Breast epithelium (tissue), 4 donors: ENCODE measurements at regions not wholly inside any gene's neighbourhood (a gene's known extent, or its start where the extent isn't known, plus 50 kb on each side); places are given as distances from the start of the nearest gene placed in this dataset.
"Not testable (repeated sequence)": the region's sequence is repeated elsewhere in the genome, so short reads cannot be mapped to it uniquely, and the experiment has no call there.

ENCODE experiments used
- DNase-seq, 2 donors: peaks; one replicate each; pipeline ENCODE4 v3.0.0-alpha.2; 2019; ENCODE audit warnings: low spot score in 2 of 2
- H3K27ac ChIP-seq, 2 donors: fragments of 200-600 bp; sonication (generic) in 1 of 2; one replicate each; pipeline ENCODE4 v1.5.1; 2016 to 2019; ENCODE audit warnings: mild to moderate bottlenecking in 1 of 2
- H3K27me3 ChIP-seq, 2 donors: fragments of 200-600 bp; sonication (generic) in 1 of 2; one replicate each; pipeline versions ENCODE4 v1.5.1 to v1.6.0; 2017 to 2019; ENCODE audit warnings: control low read depth in 1 of 2, mild to moderate bottlenecking in 1 of 2
- H3K36me3 ChIP-seq: fragments of 200-600 bp; one replicate; pipeline ENCODE4 v1.5.1; 2019
- H3K4me1 ChIP-seq, 2 donors: fragments of 200-600 bp; sonication (generic); one replicate each; pipeline ENCODE4 v1.5.1; 2016 to 2019; ENCODE audit warnings: control low read depth in 1 of 2
- H3K4me3 ChIP-seq, 3 donors: fragments of 200-600 bp; sonication (generic); 1 replicate in 2 of 3; 2 replicates in 1 of 3; pipeline ENCODE4 v1.5.1; 2016 to 2019; ENCODE audit warnings: mild to moderate bottlenecking in 3 of 3, moderate library complexity in 2 of 3
- H3K9me3 ChIP-seq, 2 donors: fragments of 200-600 bp; sonication (generic) in 1 of 2; one replicate each; pipeline ENCODE4 v1.5.1; 2016 to 2019; ENCODE audit warnings: control low read depth in 1 of 2
- CTCF ChIP-seq, 3 donors: fragments of 450-650 bp; IDR thresholded peaks; one replicate each; pipeline ENCODE4 v1.5.1; 2016 to 2017; ENCODE audit warnings: antibody characterized with exemption in 3 of 3, mild to moderate bottlenecking in 3 of 3, moderate library complexity in 3 of 3
- POLR2A ChIP-seq: fragments of 450-650 bp; IDR thresholded peaks from one replicate; pipeline ENCODE4 v1.6.1; 2016; ENCODE audit warnings: antibody characterized with exemption, mild to moderate bottlenecking, moderate library complexity
- POLR2AphosphoS5 ChIP-seq, 3 donors: sonication (generic); formaldehyde crosslinking; IDR thresholded peaks; one replicate each; pipeline ENCODE4 v1.6.1; 2017; ENCODE audit warnings: antibody characterized with exemption in 3 of 3
- intact Hi-C: fragments of 100-400 bp; cut with DNase I; formaldehyde crosslinking; loops from one replicate; pipeline ENCODE4 v1.15.1; 2023; ENCODE audit warnings: low total_unique reads

GRCh38 chr6:163738725-163739407 lies 324.3 kb downstream of the QKI start:
- no peaks in the 10 kb centered on the region for H3K36me3 ChIP-seq
- H3K4me1 ChIP-seq = no peaks in the 10 kb centered on the region
- intact Hi-C loops = no loop called here
- TF ChIP-seq POLR2AphosphoS5 (IDR thresholded peaks at IDR 0.05) (no peak), CTCF (IDR thresholded peaks at IDR 0.05) (no peak), POLR2A (no peak)
- DNase-seq = no peak
- no peaks in the 10 kb centered on the region for H3K27me3 ChIP-seq
- no peak overlapping the region for H3K4me3 ChIP-seq
- no peaks in the 10 kb centered on the region for H3K9me3 ChIP-seq
- H3K27ac ChIP-seq = no peak overlapping the region

DNA sequence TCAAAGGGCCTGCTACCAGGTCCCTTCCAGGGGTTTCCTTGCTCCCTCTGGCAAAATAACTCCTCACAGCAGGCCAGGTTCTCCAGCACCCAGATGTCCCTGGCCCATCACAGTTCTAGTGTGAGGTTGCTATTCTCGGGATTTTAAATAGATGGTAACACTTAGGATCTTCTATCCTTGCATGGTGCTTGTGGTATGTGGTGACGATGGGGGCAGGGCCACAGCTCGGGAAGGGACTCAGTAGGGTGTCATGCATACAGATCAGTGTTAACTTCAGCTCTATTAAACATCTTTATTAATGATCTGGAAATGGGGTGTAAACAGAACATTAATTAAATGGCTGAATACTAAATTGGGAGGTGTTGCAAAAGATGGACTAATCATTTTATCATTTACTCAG lies 323.8 kb downstream of the QKI start:
- intact Hi-C loops = no loop called here
- Histone ChIP-seq H3K36me3 (no peaks in the 10 kb centered on the region), H3K27ac (no peak overlapping the region), H3K4me1 (no peaks in the 10 kb centered on the region), H3K9me3 (no peaks in the 10 kb centered on the region), H3K4me3 (no peak overlapping the region), H3K27me3 (no peaks in the 10 kb centered on the region)
- DNase-seq = no peak
- no peak for TF ChIP-seq POLR2AphosphoS5 (IDR thresholded peaks at IDR 0.05)
- TF ChIP-seq CTCF (IDR thresholded peaks at IDR 0.05) = no peak
- TF ChIP-seq POLR2A = no peak

DNA sequence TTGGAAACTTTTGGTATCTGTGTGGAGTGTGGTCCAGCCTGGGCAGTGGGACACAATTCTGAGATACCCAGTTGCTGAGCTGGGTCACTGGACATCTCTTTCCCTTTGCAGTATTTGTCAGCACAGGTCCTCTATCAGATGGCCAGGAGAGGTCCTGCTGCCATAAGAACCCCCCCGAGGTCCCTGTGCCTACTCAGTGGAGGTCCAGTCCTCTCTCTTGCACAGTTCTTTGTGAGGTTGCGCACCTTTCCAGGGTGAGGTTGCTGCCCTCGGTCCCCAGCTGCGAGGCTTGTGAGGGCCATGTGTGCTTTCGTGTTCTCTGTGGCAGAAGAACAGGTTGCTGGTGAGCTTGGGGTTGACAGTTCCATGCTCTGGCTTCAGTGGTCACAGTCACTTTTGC lies 320.6 kb downstream of the QKI start:
- TF ChIP-seq POLR2A = no peak
- TF ChIP-seq CTCF (IDR thresholded peaks at IDR 0.05) = no peak
- TF ChIP-seq POLR2AphosphoS5 (IDR thresholded peaks at IDR 0.05) = no peak
- no peak overlapping the region for H3K27ac ChIP-seq
- no peaks in the 10 kb centered on the region for H3K9me3 ChIP-seq
- no peaks in the 10 kb centered on the region for H3K4me1 ChIP-seq
- no peak for DNase-seq
- no peaks in the 10 kb centered on the region for H3K36me3 ChIP-seq
- H3K27me3 ChIP-seq = no peaks in the 10 kb centered on the region
- intact Hi-C loops = no loop called here
- H3K4me3 ChIP-seq = no peak overlapping the region

DNA sequence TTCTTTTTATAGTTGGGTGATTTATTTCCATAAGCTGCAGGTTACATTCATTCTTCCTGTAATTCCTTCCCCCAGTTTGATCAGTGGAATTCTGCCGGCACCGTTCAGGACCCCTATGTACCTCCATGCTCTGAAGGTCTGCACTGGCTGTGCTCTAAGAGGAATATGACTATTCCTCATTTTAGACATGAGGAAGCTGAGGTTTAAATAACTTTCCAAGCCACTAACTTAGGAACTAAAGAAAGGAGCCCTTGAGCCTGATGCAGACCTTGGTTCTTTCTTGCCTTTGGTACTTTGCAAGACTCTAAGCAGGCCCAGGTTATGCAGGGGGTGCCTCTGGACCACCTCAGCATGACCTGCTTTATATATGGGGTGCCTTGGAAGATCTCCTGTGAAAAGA lies 318.5 kb downstream of the QKI start:
- intact Hi-C loops = no loop called here
- no peak for TF ChIP-seq CTCF (IDR thresholded peaks at IDR 0.05)
- TF ChIP-seq POLR2AphosphoS5 (IDR thresholded peaks at IDR 0.05) = no peak
- TF ChIP-seq POLR2A = no peak
- H3K27ac ChIP-seq = no peak overlapping the region
- H3K4me1 ChIP-seq = no peaks in the 10 kb centered on the region
- no peak for DNase-seq
- H3K4me3 ChIP-seq = no peak overlapping the region
- H3K9me3 ChIP-seq = no peaks in the 10 kb centered on the region
- H3K27me3 ChIP-seq = no peaks in the 10 kb centered on the region
- no peaks in the 10 kb centered on the region for H3K36me3 ChIP-seq

GRCh38 chr6:163732479-163732878 lies 318.0 kb downstream of the QKI start:
- Histone ChIP-seq H3K9me3 (no peaks in the 10 kb centered on the region), H3K4me1 (no peaks in the 10 kb centered on the region), H3K36me3 (no peaks in the 10 kb centered on the region), H3K4me3 (no peak overlapping the region), H3K27me3 (no peaks in the 10 kb centered on the region), H3K27ac (no peak overlapping the region)
- intact Hi-C loops = no loop called here
- no peak for TF ChIP-seq POLR2A
- TF ChIP-seq POLR2AphosphoS5 (IDR thresholded peaks at IDR 0.05) = no peak
- TF ChIP-seq CTCF (IDR thresholded peaks at IDR 0.05) = no peak
- no peak for DNase-seq

DNA sequence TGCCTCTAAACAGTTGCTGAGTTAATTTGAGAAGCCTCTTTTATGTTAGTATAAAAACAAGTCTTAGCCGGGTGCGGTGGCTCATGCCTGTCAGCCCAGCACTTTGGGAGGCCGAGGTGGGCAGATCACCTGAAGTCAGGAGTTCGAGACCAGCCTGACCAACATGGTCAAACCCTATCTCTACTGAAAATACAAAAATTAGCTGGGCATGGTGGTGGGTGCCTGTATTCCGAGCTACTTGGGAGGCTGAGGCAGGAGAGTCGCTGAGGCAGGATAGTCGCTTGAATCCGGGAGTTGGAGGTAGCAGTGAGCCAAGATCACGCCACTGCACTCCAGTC lies 317.5 kb downstream of the QKI start:
- H3K27me3 ChIP-seq, intact Hi-C loops, H3K4me1 ChIP-seq, H3K36me3 ChIP-seq, H3K27ac ChIP-seq, H3K9me3 ChIP-seq, DNase-seq, H3K4me3 ChIP-seq: not testable (repeated sequence)
